CD4-positive, alpha-beta memory T cell (primary cell): ENCODE measurements at regions not wholly inside any gene's neighbourhood (a gene's known extent, or its start where the extent isn't known, plus 50 kb on each side); places are given as distances from the start of the nearest gene placed in this dataset.

Experiments
- CTCF ChIA-PET: fragments of 350-600 bp; sonication (Branson Sonifier 250); formaldehyde crosslinking; loops from one replicate; lab custom pipeline; 2021; ENCODE audit warnings: inconsistent platforms; ENCODE audit not compliant: partially characterized antibody; lab: Charles Lee
- POLR2A ChIA-PET: fragments of 350-600 bp; sonication (Branson Sonifier 250); formaldehyde crosslinking; loops from one replicate; lab custom pipeline; 2021; ENCODE audit not compliant: partially characterized antibody; lab: Charles Lee
- DNase-seq, 5 donors: peaks; one replicate each; pipeline versions ENCODE4 v3.0.0 to v3.0.0-alpha.2; 2020 to 2022; ENCODE audit warnings: mixed read lengths in 1 of 5
- H3K27ac ChIP-seq: one replicate; pipeline ENCODE4 v1.7.0; 2013; ENCODE audit warnings: low read depth, low read length
- H3K27me3 ChIP-seq: 2 replicates; pipeline ENCODE4 v1.7.0; 2013; ENCODE audit warnings: mild to moderate bottlenecking, low read length, moderate library complexity; ENCODE audit not compliant: insufficient read depth
- H3K36me3 ChIP-seq: 2 replicates; pipeline ENCODE4 v1.7.0; 2013; ENCODE audit warnings: mild to moderate bottlenecking, low read length, moderate library complexity; ENCODE audit not compliant: insufficient read depth
- H3K4me1 ChIP-seq: 2 replicates; pipeline ENCODE4 v1.7.0; 2013; ENCODE audit warnings: mild to moderate bottlenecking, low read length, moderate library complexity; ENCODE audit not compliant: insufficient read depth
- H3K4me3 ChIP-seq, 2 donors: one replicate each; pipeline ENCODE4 v1.7.0; 2013; ENCODE audit warnings: low read length in 2 of 2, mild to moderate bottlenecking in 1 of 2
- H3K9me3 ChIP-seq, 2 donors: one replicate each; pipeline ENCODE4 v1.7.0; 2013; ENCODE audit warnings: low read length in 2 of 2, control low read depth in 1 of 2; ENCODE audit not compliant: control insufficient read depth in 1 of 2
- H3K27ac Mint-ChIP-seq, 7 donors: one replicate each; pipeline ENCODE4 v1.8.0; 2020 to 2021; ENCODE audit warnings: mixed read lengths in 7 of 7, mild to moderate bottlenecking in 6 of 7, inconsistent platforms in 3 of 7, moderate library complexity in 3 of 7
- H3K27me3 Mint-ChIP-seq, 2 donors: one replicate each; pipeline ENCODE4 v1.8.0; 2020 to 2021; ENCODE audit warnings: mixed read lengths in 2 of 2
- H3K36me3 Mint-ChIP-seq, 2 donors: one replicate each; pipeline ENCODE4 v1.8.0; 2020 to 2021; ENCODE audit warnings: mixed read lengths in 2 of 2, inconsistent platforms in 1 of 2, mild to moderate bottlenecking in 1 of 2
- H3K4me1 Mint-ChIP-seq, 4 donors: one replicate each; pipeline ENCODE4 v1.8.0; 2020 to 2021; ENCODE audit warnings: mixed read lengths in 4 of 4, mild to moderate bottlenecking in 1 of 4
- H3K4me3 Mint-ChIP-seq, 8 donors: one replicate each; pipeline ENCODE4 v1.8.0; 2020 to 2021; ENCODE audit warnings: mixed read lengths in 8 of 8, mild to moderate bottlenecking in 7 of 8, moderate library complexity in 6 of 8, inconsistent platforms in 3 of 8
- H3K9me3 Mint-ChIP-seq, 8 donors: one replicate each; pipeline ENCODE4 v1.8.0; 2020 to 2021; ENCODE audit warnings: mixed read lengths in 8 of 8, mild to moderate bottlenecking in 5 of 8, inconsistent platforms in 3 of 8, moderate library complexity in 1 of 8
- intact Hi-C: fragments of 100-400 bp; cut with micrococcal nuclease; formaldehyde crosslinking; loops from one replicate; pipeline ENCODE4 v1.15.1; 2023

DNA sequence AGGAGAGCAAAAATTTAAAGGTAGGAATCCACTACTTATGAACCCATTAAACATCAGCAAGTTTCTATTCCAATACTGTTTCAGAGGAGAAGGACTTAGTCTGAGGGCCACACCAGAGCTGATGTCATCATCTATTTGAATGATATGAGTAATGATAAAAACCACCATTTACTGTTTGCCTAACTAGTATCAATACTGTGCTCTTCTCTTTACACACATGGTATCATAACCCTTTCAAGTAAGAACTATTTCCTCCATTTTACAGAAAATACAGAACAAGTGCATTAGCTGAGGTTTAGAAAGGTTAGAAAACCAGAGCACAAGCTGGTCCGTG, 651.3 kb upstream of the KIRREL3 start:
- Mint-ChIP-seq H3K4me1 (no peaks in the 10 kb centered on the region), H3K4me3 (no peak overlapping the region), H3K9me3 (no peaks in the 10 kb centered on the region), H3K27me3 (peaks cover 0 to 1% of the 10 kb centered on the region in 2 donors), H3K27ac (no peak overlapping the region), H3K36me3 (no peaks in the 10 kb centered on the region)
- ChIA-PET POLR2A (no interaction called here), CTCF (no interaction called here)
- H3K27ac ChIP-seq = no peak overlapping the region
- no peaks in the 10 kb centered on the region for H3K36me3 ChIP-seq
- H3K9me3 ChIP-seq = no peaks in the 10 kb centered on the region
- DNase-seq = no peak
- intact Hi-C loops = no loop called here
- no peaks in the 10 kb centered on the region for H3K27me3 ChIP-seq
- no peak overlapping the region for H3K4me3 ChIP-seq
- H3K4me1 ChIP-seq = no peaks in the 10 kb centered on the region

DNA sequence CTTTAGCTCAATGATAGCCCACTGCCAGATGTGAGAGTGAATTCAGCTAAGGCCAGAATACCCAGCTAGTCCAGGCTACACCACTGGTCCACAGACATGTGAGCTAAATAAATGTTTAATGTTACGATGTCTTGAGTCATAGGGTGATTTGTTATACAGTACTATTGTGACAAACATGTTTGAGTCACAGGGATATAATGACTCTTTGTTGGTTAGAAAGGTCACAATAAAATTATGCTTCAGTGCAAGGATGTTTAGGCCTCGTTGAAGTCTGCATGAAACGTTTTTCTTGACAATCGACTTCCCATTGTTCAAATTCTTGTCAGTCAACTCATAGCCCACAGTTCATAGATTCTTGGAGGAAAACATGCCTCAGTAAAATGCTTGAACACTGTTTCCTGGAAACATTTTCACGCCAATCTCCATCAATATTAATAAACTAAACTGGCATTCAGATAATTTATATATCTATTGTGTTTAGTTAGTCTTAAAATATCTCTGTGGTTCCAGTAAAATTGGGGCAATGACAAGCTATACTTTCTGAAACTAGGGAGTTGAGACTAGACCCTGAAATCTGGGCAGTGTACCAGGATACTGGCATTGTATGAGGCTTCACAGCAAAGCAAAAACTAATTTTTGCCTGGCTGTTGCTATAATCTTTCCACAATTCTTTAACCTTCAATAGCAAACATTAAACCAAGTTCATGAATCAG, 650.8 kb upstream of the KIRREL3 start:
- H3K9me3 Mint-ChIP-seq = no peaks in the 10 kb centered on the region
- intact Hi-C loops = no loop called here
- ChIA-PET POLR2A (no interaction called here), CTCF (no interaction called here)
- H3K27ac Mint-ChIP-seq = no peak overlapping the region
- no peaks in the 10 kb centered on the region for H3K4me1 ChIP-seq
- no peak for DNase-seq
- no peak overlapping the region for H3K4me3 Mint-ChIP-seq
- no peak overlapping the region for H3K4me3 ChIP-seq
- H3K27ac ChIP-seq = no peak overlapping the region
- no peaks in the 10 kb centered on the region for H3K9me3 ChIP-seq
- H3K36me3 Mint-ChIP-seq = no peaks in the 10 kb centered on the region
- no peaks in the 10 kb centered on the region for H3K4me1 Mint-ChIP-seq
- H3K36me3 ChIP-seq = no peaks in the 10 kb centered on the region
- H3K27me3 ChIP-seq = no peaks in the 10 kb centered on the region
- H3K27me3 Mint-ChIP-seq = peaks cover 0 to 1% of the 10 kb centered on the region in 2 donors

DNA sequence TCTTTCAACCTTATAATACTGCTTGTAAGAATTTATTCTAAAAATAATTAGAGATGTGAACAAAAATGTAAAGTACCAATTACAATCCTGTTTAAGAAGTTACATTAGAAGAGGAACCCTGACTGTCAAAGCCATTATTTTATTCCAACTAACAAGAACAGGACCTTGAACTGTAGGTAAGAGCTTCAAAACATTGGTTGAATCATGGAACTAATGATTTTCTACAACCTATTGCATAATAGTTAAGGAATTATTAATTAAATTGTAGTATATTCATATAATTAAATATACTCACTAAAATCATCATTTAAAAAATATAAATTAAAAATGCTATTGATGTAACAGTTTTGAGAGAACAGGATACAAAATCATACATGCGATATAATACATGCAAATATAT, 649.4 kb upstream of the KIRREL3 start:
- H3K36me3 Mint-ChIP-seq = no peaks in the 10 kb centered on the region
- H3K27ac Mint-ChIP-seq = no peak overlapping the region
- CTCF ChIA-PET = no interaction called here
- no peaks in the 10 kb centered on the region for H3K4me1 Mint-ChIP-seq
- no peaks in the 10 kb centered on the region for H3K36me3 ChIP-seq
- no peak overlapping the region for H3K4me3 Mint-ChIP-seq
- no peaks in the 10 kb centered on the region for H3K27me3 ChIP-seq
- no peaks in the 10 kb centered on the region for H3K9me3 ChIP-seq
- no peak for DNase-seq
- POLR2A ChIA-PET = no interaction called here
- intact Hi-C loops = no loop called here
- H3K27me3 Mint-ChIP-seq = peaks cover 0 to 1% of the 10 kb centered on the region in 2 donors
- H3K9me3 Mint-ChIP-seq = no peaks in the 10 kb centered on the region
- no peaks in the 10 kb centered on the region for H3K4me1 ChIP-seq
- no peak overlapping the region for H3K4me3 ChIP-seq
- H3K27ac ChIP-seq = no peak overlapping the region

DNA sequence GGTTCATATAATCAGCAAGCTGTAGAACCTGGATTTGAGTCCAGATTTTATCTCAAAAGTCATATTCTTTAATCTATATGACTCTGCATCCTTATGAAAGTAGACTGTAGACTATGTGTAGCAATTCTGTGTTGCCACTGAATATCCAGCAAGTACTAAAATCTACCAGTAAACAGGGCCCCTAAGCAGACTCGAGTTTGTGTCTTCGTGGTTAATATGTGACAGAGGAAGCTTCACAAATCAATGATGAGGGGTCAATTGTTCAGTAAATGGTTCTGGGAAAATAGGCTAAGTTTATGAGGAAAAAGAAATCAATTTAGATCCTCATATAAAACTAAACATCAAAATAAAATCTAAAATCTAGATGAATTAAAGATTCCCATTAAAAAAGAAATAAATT, 648.5 kb upstream of the KIRREL3 start:
- CTCF ChIA-PET = no interaction called here
- Histone ChIP-seq H3K27ac (no peak overlapping the region), H3K27me3 (no peaks in the 10 kb centered on the region), H3K9me3 (no peaks in the 10 kb centered on the region), H3K4me1 (no peaks in the 10 kb centered on the region), H3K4me3 (no peak overlapping the region), H3K36me3 (no peaks in the 10 kb centered on the region)
- Mint-ChIP-seq H3K36me3 (no peaks in the 10 kb centered on the region), H3K27ac (no peak overlapping the region), H3K4me3 (no peak overlapping the region), H3K9me3 (no peaks in the 10 kb centered on the region), H3K4me1 (no peaks in the 10 kb centered on the region), H3K27me3 (peaks cover 0 to 1% of the 10 kb centered on the region in 2 donors)
- POLR2A ChIA-PET = no interaction called here
- DNase-seq = no peak
- intact Hi-C loops = no loop called here

DNA sequence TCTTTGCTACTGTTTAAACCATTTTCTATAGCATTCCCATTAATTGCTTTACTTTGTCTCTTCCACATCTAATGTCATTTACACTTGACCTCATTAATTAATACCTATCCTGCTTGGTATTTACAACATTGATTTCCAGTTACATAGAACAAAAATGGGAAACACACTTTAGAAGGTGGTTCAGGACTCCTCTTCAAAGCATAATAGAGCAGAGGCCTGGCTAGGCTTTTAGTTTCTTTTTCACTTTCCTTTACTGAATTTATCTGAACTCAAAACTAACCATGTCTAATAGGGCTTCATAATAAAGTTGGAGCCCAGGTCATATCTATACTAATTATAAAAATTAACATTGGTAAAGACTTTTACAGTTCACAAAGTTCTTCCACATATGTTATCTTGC, 648.0 kb upstream of the KIRREL3 start:
- Mint-ChIP-seq H3K36me3 (no peaks in the 10 kb centered on the region), H3K4me1 (no peaks in the 10 kb centered on the region), H3K9me3 (no peaks in the 10 kb centered on the region), H3K27me3 (peaks cover 0 to 1% of the 10 kb centered on the region in 2 donors), H3K4me3 (no peak overlapping the region), H3K27ac (no peak overlapping the region)
- intact Hi-C loops = no loop called here
- Histone ChIP-seq H3K27ac (no peak overlapping the region), H3K4me1 (no peaks in the 10 kb centered on the region), H3K27me3 (no peaks in the 10 kb centered on the region), H3K9me3 (no peaks in the 10 kb centered on the region), H3K4me3 (no peak overlapping the region), H3K36me3 (no peaks in the 10 kb centered on the region)
- ChIA-PET POLR2A (no interaction called here), CTCF (no interaction called here)
- DNase-seq = no peak

DNA sequence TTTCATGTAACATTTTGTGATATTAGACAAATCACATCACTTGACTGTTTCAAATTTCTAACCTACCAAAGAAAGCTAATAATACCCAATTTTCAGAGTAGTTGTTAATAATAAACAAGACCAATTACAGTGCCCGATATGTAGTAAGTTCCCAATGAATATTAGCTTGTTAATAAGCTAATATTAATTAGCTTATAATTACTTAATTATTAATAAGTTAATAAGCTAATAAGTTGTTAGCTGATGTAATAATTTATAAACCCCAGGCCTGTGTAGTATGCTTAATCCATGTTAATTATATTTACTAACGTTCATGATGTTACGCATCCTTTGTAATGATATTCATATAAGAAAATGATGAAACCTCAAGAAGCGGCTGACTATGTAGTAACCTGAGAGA, 643.8 kb upstream of the KIRREL3 start:
- POLR2A ChIA-PET = no interaction called here
- Histone ChIP-seq H3K4me3 (no peak overlapping the region), H3K9me3 (no peaks in the 10 kb centered on the region), H3K27me3 (no peaks in the 10 kb centered on the region), H3K36me3 (no peaks in the 10 kb centered on the region), H3K4me1 (no peaks in the 10 kb centered on the region), H3K27ac (no peak overlapping the region)
- no peaks in the 10 kb centered on the region for H3K27me3 Mint-ChIP-seq
- H3K4me3 Mint-ChIP-seq = no peak overlapping the region
- no peaks in the 10 kb centered on the region for H3K4me1 Mint-ChIP-seq
- no peaks in the 10 kb centered on the region for H3K9me3 Mint-ChIP-seq
- CTCF ChIA-PET = no interaction called here
- intact Hi-C loops = no loop called here
- H3K36me3 Mint-ChIP-seq = no peaks in the 10 kb centered on the region
- no peak overlapping the region for H3K27ac Mint-ChIP-seq
- DNase-seq = no peak

DNA sequence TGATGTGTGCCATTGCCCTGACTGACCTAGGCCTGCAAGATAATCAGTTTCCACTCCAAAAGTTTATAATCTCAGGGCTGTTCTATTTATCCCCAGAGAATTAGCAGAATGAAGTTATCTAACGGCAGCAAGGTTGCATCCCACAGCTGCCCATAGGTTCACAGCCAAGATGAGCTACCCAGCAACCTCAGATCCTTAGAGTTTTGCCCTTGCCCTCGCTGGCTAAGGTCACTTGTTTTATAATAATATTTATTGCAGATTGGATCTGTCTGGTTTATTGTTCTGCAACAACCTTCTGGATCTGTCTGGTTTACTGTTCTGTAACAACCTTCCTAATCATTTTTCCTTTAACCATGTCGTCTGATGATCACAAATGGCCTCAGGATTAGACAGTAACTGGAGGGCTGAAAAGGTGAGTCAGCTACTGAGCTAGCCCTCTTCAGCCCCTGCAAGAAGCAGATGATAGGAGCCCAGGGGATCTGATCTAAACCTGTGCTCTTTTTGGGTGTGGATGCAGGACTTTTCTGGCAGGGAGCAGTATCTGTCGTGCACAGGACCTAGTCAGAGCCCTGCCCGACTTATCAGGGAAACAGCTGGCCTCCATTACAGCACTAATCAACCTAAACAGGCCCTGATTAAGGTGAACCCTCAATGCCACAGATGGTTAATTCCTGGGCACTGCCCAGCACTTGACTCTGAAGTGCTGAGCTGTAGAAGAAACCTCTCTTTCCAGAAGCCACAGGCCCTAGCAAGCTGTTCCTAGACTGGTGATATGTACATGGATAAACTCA, 642.9 kb upstream of the KIRREL3 start:
- Mint-ChIP-seq H3K4me1 (no peaks in the 10 kb centered on the region), H3K27me3 (no peaks in the 10 kb centered on the region), H3K9me3 (no peaks in the 10 kb centered on the region), H3K27ac (no peak overlapping the region), H3K4me3 (no peak overlapping the region), H3K36me3 (no peaks in the 10 kb centered on the region)
- POLR2A ChIA-PET = no interaction called here
- H3K4me3 ChIP-seq = no peak overlapping the region
- H3K27me3 ChIP-seq = no peaks in the 10 kb centered on the region
- no peak overlapping the region for H3K27ac ChIP-seq
- intact Hi-C loops = no loop called here
- CTCF ChIA-PET = no interaction called here
- no peaks in the 10 kb centered on the region for H3K36me3 ChIP-seq
- H3K4me1 ChIP-seq = no peaks in the 10 kb centered on the region
- H3K9me3 ChIP-seq = no peaks in the 10 kb centered on the region
- no peak for DNase-seq
